ENCODE measurements at regions not wholly inside any gene's neighbourhood (a gene's known extent, or its start where the extent isn't known, plus 50 kb on each side); places are given as distances from the start of the nearest gene placed in this dataset.

GRCh38 chr16:5681966-5682365, 584.4 kb upstream of the EEF2KMT start:
- DNase-seq: no peak

GRCh38 chr16:5678371-5678770, 580.8 kb upstream of the EEF2KMT start:
- no peak for DNase-seq

GRCh38 chr16:5671421-5671820, 573.8 kb upstream of the EEF2KMT start:
- DNase-seq: no peak

- DNase-seq: no peak
Measured at GRCh38 chr16:5670198-5670597, 572.6 kb upstream of the EEF2KMT start.

- no peak for DNase-seq
Measured at GRCh38 chr16:5668553-5668952, 571.0 kb upstream of the EEF2KMT start.

GRCh38 chr16:5665834-5666233, 568.2 kb upstream of the EEF2KMT start:
- no peak for DNase-seq

- no peak for DNase-seq
Measured at GRCh38 chr16:5653789-5654188, 556.2 kb upstream of the EEF2KMT start.

GRCh38 chr16:5653041-5653440, 555.4 kb upstream of the EEF2KMT start:
- DNase-seq: no peak

- DNase-seq: no peak
Measured at GRCh38 chr16:5649762-5650743, 552.5 kb upstream of the EEF2KMT start.

GRCh38 chr16:5647051-5647450, 549.5 kb upstream of the EEF2KMT start:
- DNase-seq: no peak

GRCh38 chr16:5643855-5644531, 546.4 kb upstream of the EEF2KMT start:
- DNase-seq: no peak

- no peak for DNase-seq
Measured at GRCh38 chr16:5642436-5642835, 544.8 kb upstream of the EEF2KMT start.

GRCh38 chr16:5642011-5642410, 544.4 kb upstream of the EEF2KMT start:
- no peak for DNase-seq

- DNase-seq: no peak
Measured at GRCh38 chr16:5640883-5641282, 543.3 kb upstream of the EEF2KMT start.

GRCh38 chr16:5639531-5639930, 541.9 kb upstream of the EEF2KMT start:
- no peak for DNase-seq

GRCh38 chr16:5635331-5635730, 537.7 kb upstream of the EEF2KMT start:
- no peak for DNase-seq

- no peak for DNase-seq
Measured at GRCh38 chr16:5634666-5635180, 537.1 kb upstream of the EEF2KMT start.

GRCh38 chr16:5633845-5634440, 536.3 kb upstream of the EEF2KMT start:
- peak; percentile 2 for DNase-seq

GRCh38 chr16:5622234-5622884, 524.8 kb upstream of the EEF2KMT start:
- DNase-seq: no peak

GRCh38 chr16:5621826-5622225, 524.2 kb upstream of the EEF2KMT start:
- DNase-seq: no peak

- no peak for DNase-seq
Measured at GRCh38 chr16:5619304-5619703, 521.7 kb upstream of the EEF2KMT start.

GRCh38 chr16:5616841-5617240, 519.2 kb upstream of the EEF2KMT start:
- no peak for DNase-seq
